Right lobe of liver (tissue), 4 donors: ENCODE measurements at regions not wholly inside any gene's neighbourhood (a gene's known extent, or its start where the extent isn't known, plus 50 kb on each side); places are given as distances from the start of the nearest gene placed in this dataset.

ENCODE experiments used
- CTCF ChIP-seq, 4 donors: fragments of 200-600 bp in 3 of 4; fragments of 450-650 bp in 1 of 4; IDR thresholded peaks; one replicate each; pipeline versions ENCODE4 v1.5.1 to v1.8.0; 2016 to 2022; ENCODE audit warnings: antibody characterized with exemption in 4 of 4, mild to moderate bottlenecking in 2 of 4
- POLR2A ChIP-seq: fragments of 450-650 bp; IDR thresholded peaks from one replicate; pipeline ENCODE4 v1.6.1; 2017; ENCODE audit warnings: antibody characterized with exemption, mild to moderate bottlenecking
- donor health status: DM: no; HTN: no; CAD: no.
- donor health status: DM: no; HTN: no; CAD: no.
- donor health status: DM: no; HTN: yes; CAD: no.

- no peak for TF ChIP-seq CTCF (IDR thresholded peaks at IDR 0.05)
- TF ChIP-seq POLR2A: no peak
Measured at GRCh38 chr2:216560838-216561270, 62.2 kb downstream of the RPL37A start.
